GM12878 (cell line): ENCODE measurements at regions not wholly inside any gene's neighbourhood (a gene's known extent, or its start where the extent isn't known, plus 50 kb on each side); places are given as distances from the start of the nearest gene placed in this dataset.

Source experiments
- BCL11A ChIP-seq: IDR thresholded peaks from 2 replicates; pipeline ENCODE4 v1.6.1; 2011; ENCODE audit warnings: low read depth, low read length
- GABPA ChIP-seq: IDR thresholded peaks from 2 replicates; pipeline ENCODE4 v1.6.1; 2014; ENCODE audit warnings: antibody characterized with exemption, low read depth, mild to moderate bottlenecking, inconsistent platforms
- JUND ChIP-seq: IDR thresholded peaks from 2 replicates; pipeline ENCODE4 v1.6.1; 2012; ENCODE audit warnings: low read depth, mild to moderate bottlenecking, low read length, improper control_type of control experiment, moderate library complexity
- PML ChIP-seq: IDR thresholded peaks from 2 replicates; pipeline ENCODE4 v1.6.1; 2012; ENCODE audit warnings: low read length, inconsistent platforms
- POLR2AphosphoS5 ChIP-seq: IDR thresholded peaks from 2 replicates; pipeline ENCODE4 v1.6.1; 2011; ENCODE audit warnings: mild to moderate bottlenecking, low read length, inconsistent platforms
- RFX5 ChIP-seq: IDR thresholded peaks from 2 replicates; pipeline ENCODE4 v1.6.1; 2011; ENCODE audit warnings: low read depth, low read length, improper control_type of control experiment
- TF ChIP-seq, protein P1 (sequence below), 3 experiments: IDR thresholded peaks in 2 of 3; conservative IDR thresholded peaks in 1 of 3; 2 replicates each; pipeline ENCODE4 v1.5.1; 2011; ENCODE audit warnings: low read depth in 3 of 3, low read length in 3 of 3, mild to moderate bottlenecking in 3 of 3, control low read depth in 2 of 3, moderate library complexity in 2 of 3, inconsistent platforms in 1 of 3, mixed read lengths in 1 of 3; ENCODE audit not compliant: control insufficient read depth in 2 of 3, insufficient read depth in 1 of 3; ENCODE audit errors: extremely low read depth in 1 of 3
- TF ChIP-seq, protein P2 (sequence below): IDR thresholded peaks from 2 replicates; pipeline ENCODE4 v1.6.1; 2012; ENCODE audit warnings: low read depth, low read length, improper control_type of control experiment

DNA sequence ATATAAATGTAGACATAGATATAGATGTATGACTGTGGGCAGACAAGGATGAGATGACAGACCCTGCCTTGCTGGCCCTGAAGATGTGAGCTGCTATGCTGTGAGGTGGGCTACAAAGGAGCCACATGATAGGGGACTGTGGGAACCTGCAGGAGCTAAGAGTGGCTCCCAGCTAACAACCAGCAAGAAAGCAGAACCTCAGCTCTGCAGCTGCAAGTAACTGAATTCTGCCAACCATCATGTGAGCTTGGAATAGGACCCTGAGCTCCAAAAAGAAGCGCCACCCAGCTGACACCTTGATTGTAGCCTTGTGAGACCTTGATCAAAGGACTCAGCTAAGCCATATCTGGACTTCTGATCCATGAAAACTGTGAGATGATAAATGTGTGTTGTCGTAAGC, 123.3 kb upstream of the GRM7 start:
- TF ChIP-seq GABPA (no peak), POLR2AphosphoS5 (no peak), JUND (no peak), PML (no peak), BCL11A (no peak), RFX5 (no peak)
- TF ChIP-seq, protein P1, sequence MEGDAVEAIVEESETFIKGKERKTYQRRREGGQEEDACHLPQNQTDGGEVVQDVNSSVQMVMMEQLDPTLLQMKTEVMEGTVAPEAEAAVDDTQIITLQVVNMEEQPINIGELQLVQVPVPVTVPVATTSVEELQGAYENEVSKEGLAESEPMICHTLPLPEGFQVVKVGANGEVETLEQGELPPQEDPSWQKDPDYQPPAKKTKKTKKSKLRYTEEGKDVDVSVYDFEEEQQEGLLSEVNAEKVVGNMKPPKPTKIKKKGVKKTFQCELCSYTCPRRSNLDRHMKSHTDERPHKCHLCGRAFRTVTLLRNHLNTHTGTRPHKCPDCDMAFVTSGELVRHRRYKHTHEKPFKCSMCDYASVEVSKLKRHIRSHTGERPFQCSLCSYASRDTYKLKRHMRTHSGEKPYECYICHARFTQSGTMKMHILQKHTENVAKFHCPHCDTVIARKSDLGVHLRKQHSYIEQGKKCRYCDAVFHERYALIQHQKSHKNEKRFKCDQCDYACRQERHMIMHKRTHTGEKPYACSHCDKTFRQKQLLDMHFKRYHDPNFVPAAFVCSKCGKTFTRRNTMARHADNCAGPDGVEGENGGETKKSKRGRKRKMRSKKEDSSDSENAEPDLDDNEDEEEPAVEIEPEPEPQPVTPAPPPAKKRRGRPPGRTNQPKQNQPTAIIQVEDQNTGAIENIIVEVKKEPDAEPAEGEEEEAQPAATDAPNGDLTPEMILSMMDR (IDR thresholded peaks at IDR 0.05 in 2 of 3, conservative IDR thresholded peaks at IDR 0.05 in 1 of 3; ENCODE audit: control insufficient read depth in 2 of 3, extremely low read depth in 1 of 3, insufficient read depth in 1 of 3, low read depth in 3 of 3, low read length in 3 of 3) = no peak
- TF ChIP-seq, protein P2, sequence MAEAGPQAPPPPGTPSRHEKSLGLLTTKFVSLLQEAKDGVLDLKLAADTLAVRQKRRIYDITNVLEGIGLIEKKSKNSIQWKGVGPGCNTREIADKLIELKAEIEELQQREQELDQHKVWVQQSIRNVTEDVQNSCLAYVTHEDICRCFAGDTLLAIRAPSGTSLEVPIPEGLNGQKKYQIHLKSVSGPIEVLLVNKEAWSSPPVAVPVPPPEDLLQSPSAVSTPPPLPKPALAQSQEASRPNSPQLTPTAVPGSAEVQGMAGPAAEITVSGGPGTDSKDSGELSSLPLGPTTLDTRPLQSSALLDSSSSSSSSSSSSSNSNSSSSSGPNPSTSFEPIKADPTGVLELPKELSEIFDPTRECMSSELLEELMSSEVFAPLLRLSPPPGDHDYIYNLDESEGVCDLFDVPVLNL = no peak
